HG02763 (cell line): ENCODE measurements at regions not wholly inside any gene's neighbourhood (a gene's known extent, or its start where the extent isn't known, plus 50 kb on each side); places are given as distances from the start of the nearest gene placed in this dataset.
A peak's percentile ranks its signal among the peaks of the same experiment; 100 is the strongest.

Source experiments
- ATAC-seq: cut with Tn5 transposase; IDR thresholded peaks from one replicate; pipeline ENCODE4 v1.9.1; 2021; ENCODE audit warnings: mild to moderate bottlenecking, moderate library complexity; ENCODE audit not compliant: unreplicated experiment

- no peak for ATAC-seq
These were observed 208.1 kb upstream of the PHYHIPL start for GRCh38 chr10:58968389-58968755.

- no peak for ATAC-seq
These were observed 206.9 kb upstream of the PHYHIPL start for GRCh38 chr10:58969576-58969975.

- ATAC-seq = no peak
These were observed 206.1 kb upstream of the PHYHIPL start for GRCh38 chr10:58970160-58970915.

- no peak for ATAC-seq
These were observed 205.2 kb upstream of the PHYHIPL start for GRCh38 chr10:58971211-58971610.

- no peak for ATAC-seq
These were observed 204.5 kb upstream of the PHYHIPL start for GRCh38 chr10:58971796-58972491.

GRCh38 chr10:58972576-58973234, 203.7 kb upstream of the PHYHIPL start:
- ATAC-seq = no peak

GRCh38 chr10:58973235-58973595, 203.2 kb upstream of the PHYHIPL start:
- ATAC-seq = no peak

- ATAC-seq = no peak
These were observed 200.2 kb upstream of the PHYHIPL start for GRCh38 chr10:58976254-58976653.

GRCh38 chr10:58979711-58980110, 196.7 kb upstream of the PHYHIPL start:
- no peak for ATAC-seq

- ATAC-seq = no peak
These were observed 195.5 kb upstream of the PHYHIPL start for GRCh38 chr10:58980826-58981415.

GRCh38 chr10:58981846-58982245, 194.6 kb upstream of the PHYHIPL start:
- no peak for ATAC-seq

GRCh38 chr10:58982470-58983239, 193.8 kb upstream of the PHYHIPL start:
- no peak for ATAC-seq

- no peak for ATAC-seq
These were observed 191.2 kb upstream of the PHYHIPL start for GRCh38 chr10:58985216-58985615.

- no peak for ATAC-seq
These were observed 186.9 kb upstream of the PHYHIPL start for GRCh38 chr10:58989486-58990039.

- no peak for ATAC-seq
These were observed 185.8 kb upstream of the PHYHIPL start for GRCh38 chr10:58990693-58991092.

GRCh38 chr10:58991856-58992255, 184.6 kb upstream of the PHYHIPL start:
- no peak for ATAC-seq

GRCh38 chr10:58992830-58993460, 183.5 kb upstream of the PHYHIPL start:
- ATAC-seq = no peak

GRCh38 chr10:58993480-58994221, 182.8 kb upstream of the PHYHIPL start:
- peak; percentile 81 for ATAC-seq
